NB4 (cell line): ENCODE measurements at regions not wholly inside any gene's neighbourhood (a gene's known extent, or its start where the extent isn't known, plus 50 kb on each side); places are given as distances from the start of the nearest gene placed in this dataset.

Experiments used
- POLR2A ChIP-seq: IDR thresholded peaks from 2 replicates; pipeline ENCODE4 v1.6.1; 2011; ENCODE audit warnings: mild to moderate bottlenecking; ENCODE audit not compliant: insufficient read length; ENCODE audit errors: extremely low read depth
- TF ChIP-seq, protein P1 (sequence below): IDR thresholded peaks from one replicate; pipeline ENCODE4 v1.5.1; 2012; ENCODE audit warnings: low read depth, low read length

DNA sequence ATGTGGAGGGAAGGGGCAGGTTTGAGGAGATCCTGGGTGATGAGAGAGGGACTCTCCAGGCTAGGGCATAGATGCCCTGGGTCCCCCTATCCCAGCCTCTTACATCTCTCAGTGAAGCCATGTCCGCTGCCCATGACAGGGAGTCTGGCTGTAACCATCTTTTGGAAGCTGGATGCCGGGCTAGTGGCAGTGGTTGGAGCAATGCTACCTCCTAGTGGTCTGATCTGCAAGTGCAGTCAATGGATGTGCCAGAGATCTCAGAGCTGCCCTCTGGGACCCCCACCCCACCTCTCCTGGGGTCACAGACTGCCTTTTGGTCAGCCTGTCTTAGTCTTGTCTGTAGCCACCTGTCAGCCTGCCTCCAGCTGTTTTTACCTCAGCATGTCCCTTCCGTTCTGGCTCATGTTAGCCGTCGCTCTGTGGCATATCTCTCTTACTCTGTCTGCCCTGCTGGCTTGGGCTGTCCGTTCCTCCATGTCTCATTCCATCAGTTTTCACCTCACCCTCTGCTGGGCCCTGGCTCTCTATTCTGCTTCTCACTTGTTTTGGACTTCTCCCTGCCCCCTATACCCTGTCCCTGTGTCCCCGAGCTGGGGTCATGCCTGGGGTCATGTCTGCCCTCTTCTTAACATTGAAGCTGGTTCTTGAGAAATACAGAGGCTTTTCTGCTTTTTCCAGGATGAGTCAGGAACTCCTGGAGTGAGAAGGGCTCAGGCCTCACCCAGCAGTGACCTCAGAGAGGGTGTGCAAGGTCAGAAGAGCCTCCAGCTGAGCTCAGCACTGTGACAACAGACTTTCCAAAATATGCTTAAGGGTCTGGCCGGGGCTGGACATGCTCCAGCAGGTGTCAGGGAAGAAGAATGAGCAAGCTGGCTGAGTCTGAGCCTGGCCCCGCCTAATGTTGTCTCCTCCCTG, 52.0 kb upstream of the THY1 start:
- no peak for TF ChIP-seq POLR2A
- TF ChIP-seq, protein P1, sequence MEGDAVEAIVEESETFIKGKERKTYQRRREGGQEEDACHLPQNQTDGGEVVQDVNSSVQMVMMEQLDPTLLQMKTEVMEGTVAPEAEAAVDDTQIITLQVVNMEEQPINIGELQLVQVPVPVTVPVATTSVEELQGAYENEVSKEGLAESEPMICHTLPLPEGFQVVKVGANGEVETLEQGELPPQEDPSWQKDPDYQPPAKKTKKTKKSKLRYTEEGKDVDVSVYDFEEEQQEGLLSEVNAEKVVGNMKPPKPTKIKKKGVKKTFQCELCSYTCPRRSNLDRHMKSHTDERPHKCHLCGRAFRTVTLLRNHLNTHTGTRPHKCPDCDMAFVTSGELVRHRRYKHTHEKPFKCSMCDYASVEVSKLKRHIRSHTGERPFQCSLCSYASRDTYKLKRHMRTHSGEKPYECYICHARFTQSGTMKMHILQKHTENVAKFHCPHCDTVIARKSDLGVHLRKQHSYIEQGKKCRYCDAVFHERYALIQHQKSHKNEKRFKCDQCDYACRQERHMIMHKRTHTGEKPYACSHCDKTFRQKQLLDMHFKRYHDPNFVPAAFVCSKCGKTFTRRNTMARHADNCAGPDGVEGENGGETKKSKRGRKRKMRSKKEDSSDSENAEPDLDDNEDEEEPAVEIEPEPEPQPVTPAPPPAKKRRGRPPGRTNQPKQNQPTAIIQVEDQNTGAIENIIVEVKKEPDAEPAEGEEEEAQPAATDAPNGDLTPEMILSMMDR, result peak; percentile 91
